ENCODE measurements at regions not wholly inside any gene's neighbourhood (a gene's known extent, or its start where the extent isn't known, plus 50 kb on each side); places are given as distances from the start of the nearest gene placed in this dataset.

GRCh38 chr2:236956031-236956618 lies 129.6 kb upstream of the COPS8 start:
- no peak for TF ChIP-seq POLR2A (IDR thresholded peaks at IDR 0.05)
- TF ChIP-seq CTCF (IDR thresholded peaks at IDR 0.05): no peak
- intact Hi-C loops (cut with DNase I; ENCODE audit: low total_unique reads): no loop called here
- DNase-seq (ENCODE audit: low spot score in 2 of 2): no peak
- WGBS, 2 donors: 45 to 54% methylated on average over 7 of the region's 7 CpGs
- H3K4me3 ChIP-seq (ENCODE audit: low read depth, poor library complexity, severe bottlenecking): no peak overlapping the region

- intact Hi-C loops (cut with DNase I; ENCODE audit: low total_unique reads): no loop called here
- H3K4me3 ChIP-seq (ENCODE audit: low read depth, poor library complexity, severe bottlenecking): no peak overlapping the region
- 45 to 65% methylated on average over 2 of the region's 2 CpGs for WGBS, 2 donors
- peak in 1 of 2 donors; percentile 60 for DNase-seq (ENCODE audit: low spot score in 2 of 2)
- TF ChIP-seq POLR2A (IDR thresholded peaks at IDR 0.05) (no peak), CTCF (IDR thresholded peaks at IDR 0.05) (no peak)
Observed at GRCh38 chr2:236956641-236957040, 129.0 kb upstream of the COPS8 start.

GRCh38 chr2:236959036-236959435 lies 126.7 kb upstream of the COPS8 start:
- 96 to 99% methylated on average over 5 of the region's 5 CpGs for WGBS, 2 donors
- intact Hi-C loops (cut with DNase I; ENCODE audit: low total_unique reads): no loop called here
- no peak overlapping the region for H3K4me3 ChIP-seq (ENCODE audit: low read depth, poor library complexity, severe bottlenecking)
- TF ChIP-seq CTCF (IDR thresholded peaks at IDR 0.05) (no peak), POLR2A (IDR thresholded peaks at IDR 0.05) (no peak)
- DNase-seq (ENCODE audit: low spot score in 2 of 2): peak in 1 of 2 donors; percentile 56

- TF ChIP-seq POLR2A (IDR thresholded peaks at IDR 0.05): no peak
- no peak for TF ChIP-seq CTCF (IDR thresholded peaks at IDR 0.05)
- peak; percentile 74 to 89 for DNase-seq (ENCODE audit: low spot score in 2 of 2)
- intact Hi-C loops (cut with DNase I; ENCODE audit: low total_unique reads): no loop called here
- 58 to 69% methylated on average over 9 of the region's 9 CpGs for WGBS, 2 donors
- H3K4me3 ChIP-seq (ENCODE audit: low read depth, poor library complexity, severe bottlenecking): no peak overlapping the region
Observed at GRCh38 chr2:236959876-236960275, 125.8 kb upstream of the COPS8 start.

GRCh38 chr2:236960531-236960930 lies 125.2 kb upstream of the COPS8 start:
- intact Hi-C loops (cut with DNase I; ENCODE audit: low total_unique reads): no loop called here
- H3K4me3 ChIP-seq (ENCODE audit: low read depth, poor library complexity, severe bottlenecking): no peak overlapping the region
- TF ChIP-seq CTCF (IDR thresholded peaks at IDR 0.05): no peak
- TF ChIP-seq POLR2A (IDR thresholded peaks at IDR 0.05): no peak
- peak in 1 of 2 donors; percentile 72 for DNase-seq (ENCODE audit: low spot score in 2 of 2)
- WGBS, 2 donors: 94 to 96% methylated on average over 11 to 14 of the region's 14 CpGs

GRCh38 chr2:236962816-236963215 lies 122.9 kb upstream of the COPS8 start:
- peak in 1 of 2 donors; percentile 85 for DNase-seq (ENCODE audit: low spot score in 2 of 2)
- 89 to 90% methylated on average over 4 of the region's 4 CpGs for WGBS, 2 donors
- no peak overlapping the region for H3K4me3 ChIP-seq (ENCODE audit: low read depth, poor library complexity, severe bottlenecking)
- intact Hi-C loops (cut with DNase I; ENCODE audit: low total_unique reads): no loop called here
- TF ChIP-seq POLR2A (IDR thresholded peaks at IDR 0.05) (no peak), CTCF (IDR thresholded peaks at IDR 0.05) (no peak)
